ENCODE measurements at regions not wholly inside any gene's neighbourhood (a gene's known extent, or its start where the extent isn't known, plus 50 kb on each side); places are given as distances from the start of the nearest gene placed in this dataset.

GRCh38 chr6:141097471-141097870 is 1035.3 kb upstream of the GJE1 start:
- TF ChIP-seq, protein P1, sequence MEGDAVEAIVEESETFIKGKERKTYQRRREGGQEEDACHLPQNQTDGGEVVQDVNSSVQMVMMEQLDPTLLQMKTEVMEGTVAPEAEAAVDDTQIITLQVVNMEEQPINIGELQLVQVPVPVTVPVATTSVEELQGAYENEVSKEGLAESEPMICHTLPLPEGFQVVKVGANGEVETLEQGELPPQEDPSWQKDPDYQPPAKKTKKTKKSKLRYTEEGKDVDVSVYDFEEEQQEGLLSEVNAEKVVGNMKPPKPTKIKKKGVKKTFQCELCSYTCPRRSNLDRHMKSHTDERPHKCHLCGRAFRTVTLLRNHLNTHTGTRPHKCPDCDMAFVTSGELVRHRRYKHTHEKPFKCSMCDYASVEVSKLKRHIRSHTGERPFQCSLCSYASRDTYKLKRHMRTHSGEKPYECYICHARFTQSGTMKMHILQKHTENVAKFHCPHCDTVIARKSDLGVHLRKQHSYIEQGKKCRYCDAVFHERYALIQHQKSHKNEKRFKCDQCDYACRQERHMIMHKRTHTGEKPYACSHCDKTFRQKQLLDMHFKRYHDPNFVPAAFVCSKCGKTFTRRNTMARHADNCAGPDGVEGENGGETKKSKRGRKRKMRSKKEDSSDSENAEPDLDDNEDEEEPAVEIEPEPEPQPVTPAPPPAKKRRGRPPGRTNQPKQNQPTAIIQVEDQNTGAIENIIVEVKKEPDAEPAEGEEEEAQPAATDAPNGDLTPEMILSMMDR (IDR thresholded peaks at IDR 0.05; ENCODE audit: poor library complexity, severe bottlenecking): no peak
- TF ChIP-seq RAD21 (conservative IDR thresholded peaks at IDR 0.05): no peak
- TF ChIP-seq REST (IDR thresholded peaks at IDR 0.05; ENCODE audit: borderline replicate concordance): no peak
- no peak for TF ChIP-seq POLR2AphosphoS5 (IDR thresholded peaks at IDR 0.05)
- no peak for TF ChIP-seq EP300 (conservative IDR thresholded peaks at IDR 0.05; ENCODE audit: poor library complexity, severe bottlenecking)
- TF ChIP-seq EZH2 (IDR thresholded peaks at IDR 0.05; ENCODE audit: borderline replicate concordance, insufficient read depth, low read length, poor library complexity, severe bottlenecking): no peak
- no peak for TF ChIP-seq SMC3 (conservative IDR thresholded peaks at IDR 0.05; ENCODE audit: poor library complexity)

Data from neural cell (in vitro differentiated cells).